Spinal cord (tissue), 9 donors: ENCODE measurements at regions not wholly inside any gene's neighbourhood (a gene's known extent, or its start where the extent isn't known, plus 50 kb on each side); places are given as distances from the start of the nearest gene placed in this dataset.

Source experiments
- DNase-seq, 6 donors: peaks; one replicate each; pipeline versions ENCODE4 v3.0.0 to v3.0.0-alpha.2; 2013 to 2015; ENCODE audit warnings: low spot score in 6 of 6, low read depth in 4 of 6
- H3K27ac ChIP-seq: one replicate; pipeline ENCODE4 v1.5.1; 2013; ENCODE audit warnings: low read depth, low read length, control low read depth
- H3K27me3 ChIP-seq: one replicate; pipeline ENCODE4 v1.6.1; 2013; ENCODE audit warnings: low read length; ENCODE audit not compliant: control insufficient read depth, insufficient read depth
- H3K36me3 ChIP-seq: one replicate; pipeline ENCODE4 v1.6.1; 2013; ENCODE audit warnings: low read length; ENCODE audit not compliant: control insufficient read depth, insufficient read depth
- H3K4me1 ChIP-seq: one replicate; pipeline ENCODE4 v1.6.1; 2013; ENCODE audit warnings: low read length; ENCODE audit not compliant: control insufficient read depth, insufficient read depth
- H3K4me3 ChIP-seq: one replicate; pipeline ENCODE4 v1.5.1; 2013; ENCODE audit warnings: low read depth, low read length, control low read depth
- H3K9me3 ChIP-seq: one replicate; pipeline ENCODE4 v1.6.1; 2013; ENCODE audit warnings: low read length; ENCODE audit not compliant: control insufficient read depth, insufficient read depth
- WGBS: methylation state at CpG from one replicate; pipeline ENCODE4 v1.1.5; 2013; ENCODE audit warnings: missing lambda C conversion rate; ENCODE audit not compliant: insufficient coverage; 5-methylcytosine and 5-hydroxymethylcytosine counted together
- donor health status: healthy.

DNA sequence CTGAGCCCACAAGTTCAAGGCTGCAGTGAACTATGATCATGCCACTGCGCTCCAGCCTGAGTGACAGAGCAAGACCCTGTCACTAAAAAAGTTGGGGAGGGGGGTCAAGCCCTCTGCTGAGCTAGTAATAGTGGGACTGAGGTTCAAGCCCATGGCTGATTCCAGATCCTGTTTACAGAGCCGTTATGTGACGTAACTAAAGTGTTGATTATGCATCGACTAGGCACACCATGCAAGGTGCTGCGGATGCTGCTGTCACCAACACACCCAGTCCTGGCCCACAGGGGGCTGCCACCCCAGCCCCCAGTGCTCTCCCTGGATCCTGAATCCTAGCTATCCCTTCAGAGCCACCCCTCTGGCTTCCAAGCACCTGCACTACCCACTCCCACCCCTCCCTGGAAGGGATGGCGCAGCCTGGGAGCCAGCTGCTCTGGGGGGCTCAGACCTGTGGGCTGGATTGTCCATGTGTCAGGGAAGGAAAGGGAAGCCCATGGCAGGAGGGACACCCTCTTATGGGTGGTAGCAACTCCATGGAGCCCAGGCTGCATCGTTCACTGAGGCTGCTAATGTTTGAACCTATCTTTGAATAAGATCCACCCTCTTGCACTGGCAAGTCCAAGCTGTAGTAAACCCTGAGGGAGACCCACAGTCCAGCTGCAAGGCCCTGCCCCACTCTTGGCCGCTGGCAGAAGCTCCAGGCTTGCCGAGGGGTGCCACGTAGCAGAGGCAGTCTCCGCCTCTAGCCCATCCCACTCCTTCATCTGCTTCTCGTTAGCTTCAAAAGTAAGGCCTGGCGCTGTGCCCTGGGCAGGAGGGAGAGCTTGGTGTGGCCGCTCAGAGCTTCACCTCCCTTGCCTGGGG is 95.0 kb downstream of the SNX5 start:
- H3K4me3 ChIP-seq: no peak overlapping the region
- WGBS: 50% methylated on average over 13 of the region's 14 CpGs
- H3K9me3 ChIP-seq: no peaks in the 10 kb centered on the region
- H3K27me3 ChIP-seq: no peaks in the 10 kb centered on the region
- no peaks in the 10 kb centered on the region for H3K36me3 ChIP-seq
- H3K4me1 ChIP-seq: peaks cover 36% of the 10 kb centered on the region
- peak in 3 of 6 donors; percentile 54 to 91 (median 79) for DNase-seq
- H3K27ac ChIP-seq: peak overlapping the region; percentile 75

DNA sequence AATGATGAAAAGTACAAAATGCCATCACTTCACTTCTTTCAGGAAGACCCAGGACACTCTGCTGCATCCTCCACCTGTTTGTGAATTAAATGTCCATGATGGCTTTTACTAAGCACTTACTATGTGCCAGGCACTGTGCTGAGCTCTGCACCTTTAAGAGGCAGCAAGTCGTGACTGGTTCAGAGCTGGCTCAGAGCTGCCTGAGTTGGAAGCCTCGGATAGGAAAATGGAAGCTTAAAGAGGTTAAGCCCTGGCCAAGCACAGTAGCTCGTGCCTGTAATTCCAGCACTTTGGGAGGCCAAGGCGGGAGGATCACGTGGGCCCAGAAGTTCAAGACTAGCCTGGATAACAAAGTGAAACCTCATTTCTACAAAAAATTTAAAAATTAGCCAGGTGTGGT is 95.6 kb downstream of the SNX5 start:
- no peaks in the 10 kb centered on the region for H3K27me3 ChIP-seq
- H3K4me3 ChIP-seq: no peak overlapping the region
- H3K9me3 ChIP-seq: no peaks in the 10 kb centered on the region
- WGBS: 76% methylated on average over 4 of the region's 5 CpGs
- peak overlapping the region; percentile 6 for H3K27ac ChIP-seq
- H3K4me1 ChIP-seq: peaks cover 36% of the 10 kb centered on the region
- H3K36me3 ChIP-seq: no peaks in the 10 kb centered on the region
- DNase-seq: no peak

- no peak overlapping the region for H3K27ac ChIP-seq
- no peak overlapping the region for H3K4me3 ChIP-seq
- peaks cover 41% of the 10 kb centered on the region for H3K4me1 ChIP-seq
- H3K27me3 ChIP-seq: no peaks in the 10 kb centered on the region
- no peaks in the 10 kb centered on the region for H3K9me3 ChIP-seq
- no peaks in the 10 kb centered on the region for H3K36me3 ChIP-seq
- 63% methylated on average over 10 of the region's 13 CpGs for WGBS
- peak in 1 of 6 donors; percentile 34 for DNase-seq
Observed at GRCh38 chr20:17872434-17872833, 96.2 kb downstream of the SNX5 start.

GRCh38 chr20:17871886-17872285 is 96.7 kb downstream of the SNX5 start:
- Histone ChIP-seq H3K36me3 (no peaks in the 10 kb centered on the region), H3K4me3 (no peak overlapping the region), H3K4me1 (peaks cover 41% of the 10 kb centered on the region), H3K27me3 (no peaks in the 10 kb centered on the region), H3K27ac (no peak overlapping the region), H3K9me3 (no peaks in the 10 kb centered on the region)
- 85% methylated on average over 4 of the region's 4 CpGs for WGBS
- no peak for DNase-seq

DNA sequence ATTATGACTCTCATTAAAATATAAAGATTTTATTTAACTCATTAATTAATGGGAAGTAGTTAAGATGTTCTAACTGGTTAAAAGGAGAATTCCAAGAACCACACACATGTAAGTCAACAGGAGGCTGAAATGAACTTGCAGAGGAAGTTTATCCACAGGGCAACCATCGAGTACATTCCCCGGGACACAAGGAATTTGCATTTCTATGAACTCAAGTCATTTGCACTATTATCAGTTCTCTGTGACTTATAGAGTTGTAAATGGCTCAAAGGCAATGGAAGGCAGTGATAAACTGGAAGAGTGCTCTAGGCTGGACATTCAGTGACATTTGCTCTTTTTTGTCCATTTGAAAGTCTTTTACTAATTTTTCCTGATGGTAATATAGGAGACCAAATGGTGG is 97.4 kb downstream of the SNX5 start:
- peaks cover 39% of the 10 kb centered on the region for H3K4me1 ChIP-seq
- WGBS: no CpG with 5 or more reads among the region's 2 CpGs

GRCh38 chr20:17870086-17870740 is 98.4 kb downstream of the SNX5 start:
- H3K27ac ChIP-seq: peak overlapping the region; percentile 67
- no peaks in the 10 kb centered on the region for H3K36me3 ChIP-seq
- no peak overlapping the region for H3K4me3 ChIP-seq
- DNase-seq: no peak
- H3K27me3 ChIP-seq: no peaks in the 10 kb centered on the region
- H3K9me3 ChIP-seq: no peaks in the 10 kb centered on the region
- peaks cover 29% of the 10 kb centered on the region for H3K4me1 ChIP-seq
- WGBS: 67% methylated on average over 15 of the region's 17 CpGs

More for the DNA sequence above, 97.4 kb downstream of the SNX5 start:
- Histone ChIP-seq H3K4me3 (no peak overlapping the region), H3K36me3 (no peaks in the 10 kb centered on the region), H3K27ac (no peak overlapping the region), H3K27me3 (no peaks in the 10 kb centered on the region), H3K9me3 (no peaks in the 10 kb centered on the region)
- DNase-seq: no peak

- peaks cover 24% of the 10 kb centered on the region for H3K4me1 ChIP-seq
Observed at GRCh38 chr20:17869295-17869994, 99.1 kb downstream of the SNX5 start.

GRCh38 chr20:17868700-17869231 is 99.8 kb downstream of the SNX5 start:
- no peak for DNase-seq
- Histone ChIP-seq H3K27me3 (no peaks in the 10 kb centered on the region), H3K27ac (no peak overlapping the region), H3K4me1 (peaks cover 20% of the 10 kb centered on the region), H3K9me3 (no peaks in the 10 kb centered on the region), H3K36me3 (no peaks in the 10 kb centered on the region), H3K4me3 (no peak overlapping the region)
- WGBS: no CpG with 5 or more reads among the region's 4 CpGs

More at GRCh38 chr20:17869295-17869994, 99.1 kb downstream of the SNX5 start:
- H3K4me3 ChIP-seq: no peak overlapping the region
- H3K36me3 ChIP-seq: no peaks in the 10 kb centered on the region
- H3K27me3 ChIP-seq: no peaks in the 10 kb centered on the region
- 87% methylated on average over 4 of the region's 12 CpGs for WGBS
- no peaks in the 10 kb centered on the region for H3K9me3 ChIP-seq
- DNase-seq: no peak
- peak overlapping the region; percentile 67 for H3K27ac ChIP-seq

GRCh38 chr20:17868151-17868550 is 100.4 kb downstream of the SNX5 start:
- WGBS: 47% methylated on average over 4 of the region's 4 CpGs
- H3K4me1 ChIP-seq: peaks cover 17% of the 10 kb centered on the region

More at GRCh38 chr20:17868151-17868550, 100.4 kb downstream of the SNX5 start:
- Histone ChIP-seq H3K36me3 (no peaks in the 10 kb centered on the region), H3K27me3 (no peaks in the 10 kb centered on the region), H3K9me3 (no peaks in the 10 kb centered on the region), H3K27ac (no peak overlapping the region), H3K4me3 (no peak overlapping the region)
- DNase-seq: no peak
